HG03196 (cell line): ENCODE measurements at regions not wholly inside any gene's neighbourhood (a gene's known extent, or its start where the extent isn't known, plus 50 kb on each side); places are given as distances from the start of the nearest gene placed in this dataset.
"Not testable (repeated sequence)": the region's sequence is repeated elsewhere in the genome, so short reads cannot be mapped to it uniquely, and the experiment has no call there.

Source experiments
- ATAC-seq: cut with Tn5 transposase; IDR thresholded peaks from one replicate; pipeline ENCODE4 v1.9.1; 2021; ENCODE audit not compliant: unreplicated experiment

DNA sequence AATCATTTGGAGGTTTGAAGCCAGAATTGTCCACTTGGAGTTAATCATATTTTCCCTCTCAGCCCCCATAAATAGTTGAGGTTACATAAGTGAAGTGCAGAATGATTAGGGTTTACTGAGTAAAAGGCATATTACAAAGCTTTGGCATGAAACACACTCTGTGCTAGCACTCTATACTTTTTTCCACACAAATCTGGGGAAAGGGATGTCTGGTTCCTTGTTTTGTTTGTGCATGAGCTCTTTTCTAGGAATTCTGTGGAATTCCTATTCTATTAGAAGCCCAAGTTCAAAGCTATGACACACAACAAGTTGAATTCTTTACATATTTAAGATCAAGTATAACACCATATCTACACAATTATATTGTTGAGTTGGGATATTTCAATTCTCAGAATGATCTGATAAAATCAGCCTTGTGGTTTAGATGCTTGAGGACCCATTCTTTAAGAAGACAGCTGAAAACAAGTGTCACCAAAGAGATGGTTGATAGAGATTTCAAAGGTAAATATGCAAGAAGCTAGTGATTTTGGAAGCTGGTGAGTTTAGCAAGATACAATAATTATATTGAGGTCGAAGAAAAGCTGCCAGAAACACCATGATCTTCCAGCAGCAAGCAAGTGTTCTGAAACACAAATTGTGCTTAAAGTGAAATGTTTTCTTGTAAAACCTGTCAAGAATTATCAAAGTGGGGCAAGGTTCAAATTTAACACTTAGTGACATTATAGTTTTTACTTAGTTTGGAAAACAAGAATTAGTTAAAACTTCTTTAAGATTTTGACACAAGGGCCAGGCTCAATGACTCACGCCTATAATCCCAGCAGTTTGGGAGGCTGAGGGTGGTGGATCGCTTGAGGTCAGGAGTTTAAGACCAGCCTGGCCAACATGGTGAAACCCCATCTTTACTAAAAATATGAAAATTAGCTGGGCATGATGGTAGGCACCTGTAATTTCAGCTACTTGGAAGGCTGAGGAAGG lies 122.6 kb downstream of the INHBA start:
- ATAC-seq, result no peak

- ATAC-seq, result no peak
Measured at GRCh38 chr7:41578700-41579099, 124.2 kb downstream of the INHBA start.

DNA sequence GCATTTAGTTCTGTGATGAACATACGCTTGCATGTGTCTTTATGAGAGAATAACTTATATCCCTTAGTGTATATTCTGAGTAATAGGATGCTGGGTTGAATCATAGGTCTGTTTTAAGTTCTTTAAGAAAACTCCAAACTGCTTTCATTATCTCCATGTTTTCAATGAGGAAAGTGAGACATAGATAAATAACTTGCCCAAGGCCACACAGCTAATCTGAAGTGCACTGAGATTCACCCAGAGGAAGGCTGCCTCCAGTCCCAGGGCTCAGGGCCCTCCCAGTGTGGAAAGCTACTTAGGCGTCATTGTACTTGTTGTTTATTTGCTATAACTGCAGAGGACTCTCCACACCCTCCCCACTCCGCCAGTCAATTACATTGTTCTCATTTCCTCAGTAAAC lies 126.7 kb downstream of the INHBA start:
- ATAC-seq, result no peak

- no peak for ATAC-seq
Measured at GRCh38 chr7:41574377-41574776, 128.5 kb downstream of the INHBA start.

- ATAC-seq, result no peak
Measured at GRCh38 chr7:41573862-41574261, 129.0 kb downstream of the INHBA start.

GRCh38 chr7:41573443-41573842 lies 129.4 kb downstream of the INHBA start:
- ATAC-seq, result no peak

DNA sequence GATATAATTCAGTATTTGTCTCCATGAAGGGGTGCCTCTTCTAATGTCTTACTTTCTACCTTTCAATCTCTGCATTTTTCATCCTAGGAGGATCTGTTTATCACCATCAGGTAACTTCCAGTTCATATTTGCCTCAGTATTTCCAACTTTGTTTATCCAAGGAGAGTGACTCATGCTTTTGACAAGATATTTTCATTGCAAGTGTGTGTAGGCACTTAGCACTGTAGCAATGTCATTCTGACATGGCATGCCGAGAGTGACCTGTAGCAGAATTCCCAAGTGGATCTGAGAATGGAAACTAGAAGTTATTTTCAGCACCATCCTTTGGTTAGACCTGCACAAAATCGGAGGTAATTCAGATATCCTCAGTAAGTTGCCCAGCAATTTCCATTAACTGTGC lies 129.9 kb downstream of the INHBA start:
- ATAC-seq, result no peak

GRCh38 chr7:41571573-41571972 lies 131.3 kb downstream of the INHBA start:
- no peak for ATAC-seq

DNA sequence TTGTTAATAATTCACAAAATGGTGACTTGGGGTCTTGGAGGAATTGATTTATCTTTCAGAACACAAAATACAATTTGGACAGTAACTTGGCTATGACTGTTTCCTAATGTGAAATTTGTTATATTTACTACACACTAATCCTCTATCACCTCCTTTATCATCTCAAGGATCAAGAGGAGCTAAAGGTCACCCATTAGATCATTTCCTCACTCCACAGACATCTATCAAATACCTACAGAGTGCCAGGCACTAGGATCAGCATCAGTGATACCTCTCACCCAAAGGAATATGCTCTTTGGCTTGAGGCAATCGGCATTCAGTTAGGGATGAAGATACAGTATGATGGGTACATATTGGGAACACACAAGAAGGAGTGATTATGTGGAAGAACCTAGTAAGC lies 132.1 kb downstream of the INHBA start:
- no peak for ATAC-seq

GRCh38 chr7:41568135-41568534 lies 134.8 kb downstream of the INHBA start:
- no peak for ATAC-seq

- ATAC-seq, result no peak
Measured at GRCh38 chr7:41567731-41568114, 135.2 kb downstream of the INHBA start.

GRCh38 chr7:41567031-41567730 lies 135.7 kb downstream of the INHBA start:
- no peak for ATAC-seq

DNA sequence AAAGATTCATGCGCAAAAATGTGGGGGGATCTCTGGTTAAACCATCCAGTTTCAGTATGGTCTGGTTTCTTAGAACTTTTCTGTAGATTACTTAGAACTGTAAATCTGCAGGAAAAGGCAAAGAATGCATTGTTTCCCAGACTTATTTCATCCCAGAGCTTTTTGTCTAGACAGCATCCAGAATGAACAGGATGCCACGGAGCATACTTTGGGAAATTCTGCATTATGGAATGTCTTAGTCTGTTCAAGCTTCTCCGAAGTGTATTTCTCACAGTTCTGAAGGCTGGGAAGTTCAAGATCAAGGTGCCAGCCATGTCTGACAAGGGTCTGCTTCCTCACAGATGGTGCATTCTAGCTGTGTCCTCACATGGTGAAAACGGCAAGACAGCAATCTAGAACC lies 136.3 kb downstream of the INHBA start:
- no peak for ATAC-seq

DNA sequence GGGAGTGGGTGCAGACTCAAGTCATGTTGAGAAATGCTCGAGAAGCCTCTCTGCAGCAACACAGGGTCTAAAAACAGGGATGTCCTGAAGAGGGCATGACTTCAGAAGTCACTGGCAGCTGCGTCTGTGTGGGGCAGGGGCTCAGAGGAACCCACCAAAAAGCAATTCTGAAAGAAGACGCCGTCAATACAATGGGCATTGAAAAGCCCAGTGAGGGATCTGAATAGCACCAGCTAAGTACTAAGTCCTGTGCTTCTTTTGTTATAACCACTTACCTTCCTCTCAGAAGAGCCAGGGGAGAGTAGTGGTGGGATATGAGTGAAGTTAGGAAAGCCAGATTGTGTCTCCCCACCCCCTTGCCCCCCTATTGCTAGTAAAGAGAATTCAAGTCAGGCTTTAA lies 137.2 kb downstream of the INHBA start:
- no peak for ATAC-seq

DNA sequence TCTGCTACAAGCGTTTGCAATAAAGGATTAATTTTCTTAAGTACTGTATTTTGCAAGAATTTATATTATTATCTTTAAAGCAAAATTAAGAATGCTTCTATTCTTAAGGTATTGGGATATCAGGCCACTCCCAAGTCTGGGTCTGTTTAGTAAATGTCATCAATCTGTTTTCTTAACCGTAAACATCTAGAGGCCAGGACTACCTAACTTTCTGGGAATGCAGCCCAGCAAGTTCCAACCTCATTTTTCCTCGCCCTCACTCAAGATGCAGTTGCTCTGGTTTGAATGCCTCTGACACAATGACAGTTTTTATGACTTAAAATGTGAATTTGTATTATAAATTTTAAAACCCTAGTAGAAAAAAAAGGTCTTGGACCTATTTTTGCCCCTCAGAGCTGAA lies 143.5 kb downstream of the INHBA start:
- ATAC-seq, result no peak

- ATAC-seq, result no peak
Measured at GRCh38 chr7:41554481-41554880, 148.4 kb downstream of the INHBA start.

GRCh38 chr7:41550046-41550445 lies 152.8 kb downstream of the INHBA start:
- not testable (repeated sequence) for ATAC-seq

DNA sequence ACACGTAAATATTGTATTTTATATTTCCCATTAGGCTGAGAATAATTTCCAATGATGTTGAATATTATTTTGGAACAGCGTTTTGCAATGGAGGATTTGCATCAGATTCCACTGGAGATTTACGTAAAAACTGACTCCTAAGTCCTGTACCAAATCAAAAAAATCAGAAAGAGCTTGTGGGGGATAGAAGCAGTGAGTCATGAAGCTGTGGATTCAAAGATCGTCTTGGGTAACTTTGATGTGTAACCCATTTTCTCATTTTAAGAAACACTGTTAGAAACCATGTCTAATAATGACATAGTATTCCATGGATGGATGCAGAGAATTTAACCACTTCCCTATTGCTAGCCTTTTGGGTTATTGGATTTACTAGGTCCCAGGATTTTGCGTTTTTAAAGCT lies 158.6 kb downstream of the INHBA start:
- no peak for ATAC-seq

DNA sequence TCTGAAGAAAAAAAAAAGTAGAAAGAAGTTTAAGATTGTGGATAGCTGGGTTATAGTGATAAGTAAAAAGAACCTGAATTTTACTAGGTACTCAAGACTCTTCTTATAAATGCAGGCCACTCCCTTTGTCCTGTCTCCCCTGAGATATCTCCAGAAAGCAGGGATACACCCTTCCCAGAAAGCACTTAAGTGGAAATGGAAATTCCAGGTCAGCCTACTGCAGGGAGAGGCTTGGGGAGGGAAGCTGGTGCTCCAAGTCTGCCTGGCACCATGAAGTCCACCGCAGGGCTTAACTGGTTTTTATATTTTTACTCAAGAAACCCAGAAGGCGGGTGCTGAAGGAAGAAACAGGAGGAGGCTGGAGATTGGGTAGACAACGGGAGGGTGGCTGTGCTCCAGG lies 162.3 kb downstream of the INHBA start:
- no peak for ATAC-seq

- no peak for ATAC-seq
Measured at GRCh38 chr7:41538810-41539724, 163.8 kb downstream of the INHBA start.
